ENCODE measurements at regions not wholly inside any gene's neighbourhood (a gene's known extent, or its start where the extent isn't known, plus 50 kb on each side); places are given as distances from the start of the nearest gene placed in this dataset.

GRCh38 chr10:43955978-43956377, 307.3 kb upstream of the ZNF32 start:
- Histone ChIP-seq H3K36me3 (ENCODE audit: control insufficient read depth, insufficient read depth, low read length) (no peaks in the 10 kb centered on the region), H3K4me3 (ENCODE audit: low read depth, low read length) (no peak overlapping the region), H3K27me3 (ENCODE audit: control insufficient read depth, insufficient read depth, low read length) (no peaks in the 10 kb centered on the region)
- no peak for TF ChIP-seq CTCF (IDR thresholded peaks at IDR 0.05; ENCODE audit: insufficient read depth, low read length, poor library complexity, severe bottlenecking)
- no peak for DNase-seq (ENCODE audit: low read depth)

GRCh38 chr10:43955002-43955596, 306.4 kb upstream of the ZNF32 start:
- no peak for DNase-seq (ENCODE audit: low read depth)
- Histone ChIP-seq H3K27me3 (ENCODE audit: control insufficient read depth, insufficient read depth, low read length) (no peaks in the 10 kb centered on the region), H3K4me3 (ENCODE audit: low read depth, low read length) (no peak overlapping the region), H3K36me3 (ENCODE audit: control insufficient read depth, insufficient read depth, low read length) (no peaks in the 10 kb centered on the region)
- TF ChIP-seq CTCF (IDR thresholded peaks at IDR 0.05; ENCODE audit: insufficient read depth, low read length, poor library complexity, severe bottlenecking), result no peak

GRCh38 chr10:43953672-43954071, 305.0 kb upstream of the ZNF32 start:
- no peak for DNase-seq (ENCODE audit: low read depth)
- no peak overlapping the region for H3K4me3 ChIP-seq (ENCODE audit: low read depth, low read length)

GRCh38 chr10:43952760-43953159, 304.1 kb upstream of the ZNF32 start:
- DNase-seq (ENCODE audit: low read depth), result no peak
- H3K27me3 ChIP-seq (ENCODE audit: control insufficient read depth, insufficient read depth, low read length), result no peaks in the 10 kb centered on the region
- no peak for TF ChIP-seq CTCF (IDR thresholded peaks at IDR 0.05; ENCODE audit: insufficient read depth, low read length, poor library complexity, severe bottlenecking)

More at GRCh38 chr10:43953672-43954071, 305.0 kb upstream of the ZNF32 start:
- TF ChIP-seq CTCF (IDR thresholded peaks at IDR 0.05; ENCODE audit: insufficient read depth, low read length, poor library complexity, severe bottlenecking), result no peak
- no peaks in the 10 kb centered on the region for H3K27me3 ChIP-seq (ENCODE audit: control insufficient read depth, insufficient read depth, low read length)
- no peaks in the 10 kb centered on the region for H3K36me3 ChIP-seq (ENCODE audit: control insufficient read depth, insufficient read depth, low read length)

GRCh38 chr10:43949351-43949750, 300.7 kb upstream of the ZNF32 start:
- DNase-seq (ENCODE audit: low read depth), result no peak
- Histone ChIP-seq H3K27me3 (ENCODE audit: control insufficient read depth, insufficient read depth, low read length) (no peaks in the 10 kb centered on the region), H3K36me3 (ENCODE audit: control insufficient read depth, insufficient read depth, low read length) (no peaks in the 10 kb centered on the region), H3K4me3 (ENCODE audit: low read depth, low read length) (no peak overlapping the region)
- no peak for TF ChIP-seq CTCF (IDR thresholded peaks at IDR 0.05; ENCODE audit: insufficient read depth, low read length, poor library complexity, severe bottlenecking)

More at GRCh38 chr10:43952760-43953159, 304.1 kb upstream of the ZNF32 start:
- Histone ChIP-seq H3K36me3 (ENCODE audit: control insufficient read depth, insufficient read depth, low read length) (no peaks in the 10 kb centered on the region), H3K4me3 (ENCODE audit: low read depth, low read length) (no peak overlapping the region)

- H3K36me3 ChIP-seq (ENCODE audit: control insufficient read depth, insufficient read depth, low read length), result no peaks in the 10 kb centered on the region
- no peak for TF ChIP-seq CTCF (IDR thresholded peaks at IDR 0.05; ENCODE audit: insufficient read depth, low read length, poor library complexity, severe bottlenecking)
- DNase-seq (ENCODE audit: low read depth), result no peak
- peaks cover 3% of the 10 kb centered on the region for H3K27me3 ChIP-seq (ENCODE audit: control insufficient read depth, insufficient read depth, low read length)
- no peak overlapping the region for H3K4me3 ChIP-seq (ENCODE audit: low read depth, low read length)
These were observed 297.8 kb upstream of the ZNF32 start for GRCh38 chr10:43946445-43946844.

All from kidney epithelial cell (primary cell).